ENCODE measurements at regions not wholly inside any gene's neighbourhood (a gene's known extent, or its start where the extent isn't known, plus 50 kb on each side); places are given as distances from the start of the nearest gene placed in this dataset.
A peak's percentile ranks its signal among the peaks of the same experiment; 100 is the strongest.

GRCh38 chr11:93939084-93939760, 81.9 kb upstream of the HEPHL1 start:
- Histone ChIP-seq H3K9me3 (ENCODE audit: control insufficient read depth, low read depth, low read length) (no peaks in the 10 kb centered on the region), H2BK5ac (ENCODE audit: insufficient read length, low read length) (no peak overlapping the region), H2BK120ac (ENCODE audit: low read depth, low read length, poor library complexity, severe bottlenecking) (no peak overlapping the region), H2BK15ac (ENCODE audit: low read depth, low read length) (no peak overlapping the region), H3K4me2 (ENCODE audit: insufficient read depth, insufficient read length, low read length) (no peak overlapping the region), H4K91ac (ENCODE audit: insufficient read length, low read depth, low read length) (no peak overlapping the region), H3K27ac (ENCODE audit: insufficient read length, low read depth, low read length) (no peak overlapping the region), H3K79me1 (ENCODE audit: insufficient read depth, low read depth, low read length, poor library complexity, severe bottlenecking) (no peaks in the 10 kb centered on the region), H3K79me2 (ENCODE audit: insufficient read depth, low read length) (no peaks in the 10 kb centered on the region), H4K5ac (ENCODE audit: insufficient read length, low read depth, low read length) (no peak overlapping the region), H2AK5ac (ENCODE audit: insufficient read length, low read length) (no peak overlapping the region), H3K27me3 (ENCODE audit: insufficient read depth, low read length) (no peaks in the 10 kb centered on the region), H3K4me1 (ENCODE audit: insufficient read depth, low read length) (no peaks in the 10 kb centered on the region), H3K14ac (ENCODE audit: insufficient read depth, low read length) (no peak overlapping the region), H2BK20ac (ENCODE audit: low read depth, low read length, poor library complexity, severe bottlenecking) (no peak overlapping the region), H3K56ac (ENCODE audit: insufficient read length, low read depth, low read length) (no peak overlapping the region), H2AFZ (ENCODE audit: low read length) (no peak overlapping the region), H3K9ac (ENCODE audit: extremely low read depth, insufficient read length, low read length) (no peak overlapping the region), H4K20me1 (ENCODE audit: control insufficient read depth, insufficient read depth, insufficient read length) (no peaks in the 10 kb centered on the region), H3T11ph (ENCODE audit: low read length) (no peak overlapping the region), H3K18ac (ENCODE audit: insufficient read length, low read depth, low read length) (no peak overlapping the region), H3K23me2 (ENCODE audit: insufficient read length, low read depth, low read length, poor library complexity, severe bottlenecking) (no peaks in the 10 kb centered on the region), H4K8ac (replicated peaks; ENCODE audit: insufficient read length, low read depth, low read length) (no peak overlapping the region), H3K4ac (ENCODE audit: low read depth, low read length) (no peak overlapping the region), H3K23ac (ENCODE audit: insufficient read length, low read depth, low read length) (no peak overlapping the region), H2BK12ac (ENCODE audit: insufficient read length, low read depth, low read length) (no peak overlapping the region)
- H3K27ac Mint-ChIP-seq, result peak overlapping the region in 1 of 3 experiments; percentile 29; a peak in 1 of 7 replicates
- no peaks in the 10 kb centered on the region for H3K36me3 Mint-ChIP-seq (ENCODE audit: insufficient read depth in 1 of 3, low read depth in 3 of 3)
- no CpG with 5 or more reads among the region's 5 CpGs for WGBS (ENCODE audit: extremely low coverage, insufficient read length, low lambda C conversion rate)
- H3K4me1 Mint-ChIP-seq, result no peaks in the 10 kb centered on the region
- TF ChIP-seq, protein P1, sequence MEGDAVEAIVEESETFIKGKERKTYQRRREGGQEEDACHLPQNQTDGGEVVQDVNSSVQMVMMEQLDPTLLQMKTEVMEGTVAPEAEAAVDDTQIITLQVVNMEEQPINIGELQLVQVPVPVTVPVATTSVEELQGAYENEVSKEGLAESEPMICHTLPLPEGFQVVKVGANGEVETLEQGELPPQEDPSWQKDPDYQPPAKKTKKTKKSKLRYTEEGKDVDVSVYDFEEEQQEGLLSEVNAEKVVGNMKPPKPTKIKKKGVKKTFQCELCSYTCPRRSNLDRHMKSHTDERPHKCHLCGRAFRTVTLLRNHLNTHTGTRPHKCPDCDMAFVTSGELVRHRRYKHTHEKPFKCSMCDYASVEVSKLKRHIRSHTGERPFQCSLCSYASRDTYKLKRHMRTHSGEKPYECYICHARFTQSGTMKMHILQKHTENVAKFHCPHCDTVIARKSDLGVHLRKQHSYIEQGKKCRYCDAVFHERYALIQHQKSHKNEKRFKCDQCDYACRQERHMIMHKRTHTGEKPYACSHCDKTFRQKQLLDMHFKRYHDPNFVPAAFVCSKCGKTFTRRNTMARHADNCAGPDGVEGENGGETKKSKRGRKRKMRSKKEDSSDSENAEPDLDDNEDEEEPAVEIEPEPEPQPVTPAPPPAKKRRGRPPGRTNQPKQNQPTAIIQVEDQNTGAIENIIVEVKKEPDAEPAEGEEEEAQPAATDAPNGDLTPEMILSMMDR (conservative IDR thresholded peaks at IDR 0.05), result no peak
- no peaks in the 10 kb centered on the region for H3K9me3 Mint-ChIP-seq
- H3K4me3 Mint-ChIP-seq, result no peak overlapping the region
- peaks cover 7% of the 10 kb centered on the region; the same call in 1 of the 2 replicates for H3K27me3 Mint-ChIP-seq (ENCODE audit: low read depth)
- no peak for DNase-seq

Measured in H9 (cell line).